A549 (cell line): ENCODE measurements at regions not wholly inside any gene's neighbourhood (a gene's known extent, or its start where the extent isn't known, plus 50 kb on each side); places are given as distances from the start of the nearest gene placed in this dataset.

Experiments used
- ATAC-seq, 2 experiments: fragments of 200-7000 bp in 1 of 2; fragments of >200 bp in 1 of 2; cut with Nextera tagmentation in 1 of 2; cut with Tn5 transposase in 1 of 2; 3 replicates each; pipeline versions ENCODE4 v1.8.0 to v1.9.1; 2018 to 2020; ENCODE audit warnings: mild to moderate bottlenecking in 1 of 2, moderate library complexity in 1 of 2
- CTCF ChIA-PET: fragments of 300-600 bp; sonication (Branson Sonifier 250); formaldehyde crosslinking; extraction: SDS; loops from one replicate; lab custom pipeline; 2021; ENCODE audit warnings: antibody characterized with exemption, inconsistent platforms; lab: Yijun Ruan, JAX
- POLR2A ChIA-PET: fragments of 350-600 bp; formaldehyde crosslinking; extraction: SDS; loops from one replicate; lab custom pipeline; 2021; ENCODE audit warnings: antibody characterized with exemption, inconsistent platforms; lab: Yijun Ruan, JAX
- DNase-seq, 2 experiments: peaks; one replicate each; pipeline versions ENCODE4 v3.0.0 to v3.0.0-alpha.2; 2011 to 2016; ENCODE audit warnings: low read depth in 1 of 2, low spot score in 1 of 2
- FAIRE-seq: peaks from 2 replicates; lab custom pipeline; 2011; peaks lifted over from hg19 to GRCh38; lab: Jason Lieb, UNC
- H3K27ac ChIP-seq, 2 experiments: fragments of >200 bp; sonication (Bioruptor Twin); formaldehyde crosslinking; 3 replicates each; pipeline ENCODE4 v1.5.1; 2016 to 2017
- H3K4me1 ChIP-seq: fragments of >200 bp; sonication (Bioruptor Twin); formaldehyde crosslinking; 3 replicates; pipeline ENCODE4 v1.6.1; 2016
- H3K4me2 ChIP-seq: fragments of >200 bp; sonication (Bioruptor Twin); formaldehyde crosslinking; 3 replicates; pipeline ENCODE4 v1.6.1; 2016
- H3K4me3 ChIP-seq: fragments of >200 bp; sonication (Bioruptor Twin); formaldehyde crosslinking; 3 replicates; pipeline ENCODE4 v1.5.1; 2016
- H3K9me3 ChIP-seq: fragments of >200 bp; sonication (Bioruptor Twin); formaldehyde crosslinking; 3 replicates; pipeline ENCODE4 v1.6.1; 2016
- ATOH8 ChIP-seq: fragments of 250-450 bp; sonication (Bioruptor Pico); IDR thresholded peaks from 2 replicates; pipeline ENCODE4 v1.5.0; 2020; ENCODE audit warnings: low read depth, mild to moderate bottlenecking, moderate library complexity
- BCL3 ChIP-seq: fragments of >200 bp; sonication (Bioruptor Twin); formaldehyde crosslinking; IDR thresholded peaks from 3 replicates; pipeline ENCODE4 v1.6.1; 2016
- CBX8 ChIP-seq: fragments of 200-600 bp; sonication (generic); IDR thresholded peaks from 2 replicates; pipeline ENCODE4 v1.6.1; 2016
- CTCF ChIP-seq: fragments of >200 bp; sonication (Bioruptor Twin); formaldehyde crosslinking; IDR thresholded peaks from 3 replicates; pipeline ENCODE4 v1.5.1; 2016
- HMGXB4 ChIP-seq: fragments of 250-450 bp; sonication (Bioruptor Pico); IDR thresholded peaks from 2 replicates; pipeline ENCODE4 v1.5.0; 2021; ENCODE audit warnings: mild to moderate bottlenecking, moderate library complexity, borderline replicate concordance
- HOXA7 ChIP-seq: fragments of 250-450 bp; sonication (Bioruptor Pico); IDR thresholded peaks from 2 replicates; pipeline ENCODE4 v1.5.0; 2020; ENCODE audit warnings: mild to moderate bottlenecking, moderate library complexity
- HOXB5 ChIP-seq: fragments of 250-450 bp; sonication (Bioruptor Pico); IDR thresholded peaks from 2 replicates; pipeline ENCODE4 v1.5.0; 2020; ENCODE audit warnings: mild to moderate bottlenecking, moderate library complexity
- JUNB ChIP-seq: fragments of >200 bp; sonication (Bioruptor Twin); formaldehyde crosslinking; IDR thresholded peaks from 2 replicates; pipeline ENCODE4 v1.6.1; 2016
- MAFK ChIP-seq: fragments of 450-650 bp; IDR thresholded peaks from 2 replicates; pipeline ENCODE4 v1.6.1; 2014; ENCODE audit not compliant: partially characterized antibody
- MAZ ChIP-seq: fragments of 150-350 bp; IDR thresholded peaks from 2 replicates; pipeline ENCODE4 v1.6.1; 2014; ENCODE audit warnings: antibody characterized with exemption, low read depth, low read length, borderline replicate concordance
- NR3C1 ChIP-seq: fragments of >200 bp; sonication (Bioruptor Twin); formaldehyde crosslinking; IDR thresholded peaks from 3 replicates; pipeline ENCODE4 v1.6.1; 2017
- POLR2A ChIP-seq: IDR thresholded peaks from 2 replicates; pipeline ENCODE4 v1.6.1; 2012; ENCODE audit warnings: mild to moderate bottlenecking, low read length
- RCOR1 ChIP-seq: fragments of 150-350 bp; IDR thresholded peaks from 2 replicates; pipeline ENCODE4 v1.6.1; 2014; ENCODE audit warnings: antibody characterized with exemption, low read length, low read depth
- REST ChIP-seq: fragments of 200-600 bp; sonication (generic); IDR thresholded peaks from 2 replicates; pipeline ENCODE4 v1.6.1; 2016; ENCODE audit warnings: antibody characterized with exemption, mild to moderate bottlenecking, moderate library complexity
- RFX5 ChIP-seq: fragments of 450-650 bp; IDR thresholded peaks from 2 replicates; pipeline ENCODE4 v1.7.1; 2014; ENCODE audit warnings: antibody characterized with exemption, mild to moderate bottlenecking, moderate library complexity
- SMC3 ChIP-seq: fragments of >200 bp; sonication (Bioruptor Twin); formaldehyde crosslinking; IDR thresholded peaks from 3 replicates; pipeline ENCODE4 v1.6.1; 2018; ENCODE audit warnings: inconsistent platforms
- TP53 ChIP-seq: fragments of 250-450 bp; sonication (Bioruptor Pico); IDR thresholded peaks from 2 replicates; pipeline ENCODE4 v1.5.0; 2021; ENCODE audit warnings: mild to moderate bottlenecking, moderate library complexity
- ZC3H11A ChIP-seq: fragments of 450-650 bp; IDR thresholded peaks from 2 replicates; pipeline ENCODE4 v1.6.1; 2014; ENCODE audit warnings: antibody characterized with exemption, mild to moderate bottlenecking
- WGBS: methylation state at CpG from one replicate; pipeline ENCODE4 v1.1.6; 2017; ENCODE audit errors: missing lambda C conversion rate; 5-methylcytosine and 5-hydroxymethylcytosine counted together

GRCh38 chr3:107927361-107928083 is 163.3 kb downstream of the CD47 start (continued):
- TF ChIP-seq HMGXB4 (CRISPR knock-in tag) (no peak), CBX8 (no peak)

GRCh38 chr3:107925851-107926250 is 165.0 kb downstream of the CD47 start:
- no peaks in the 10 kb centered on the region for H3K9me3 ChIP-seq
- ATAC-seq (no peak), FAIRE-seq (no peak)

More at GRCh38 chr3:107925851-107926250, 165.0 kb downstream of the CD47 start:
- ChIA-PET CTCF (interaction anchor here (0.7 to 2.7 kb wide), 4 partner anchors 9 to 552 kb away, joined by 3 to 22 read pairs (median 8); no protein-coding TSS in a partner anchor), POLR2A (no interaction called here)
- H3K4me3 ChIP-seq, result no peak overlapping the region
- no peak overlapping the region for H3K27ac ChIP-seq
- DNase-seq, result no peak
- TF ChIP-seq JUNB (no peak), HOXA7 (CRISPR knock-in tag) (no peak), NR3C1 (no peak), POLR2A (no peak), MAFK (no peak), RCOR1 (no peak), RFX5 (no peak), TP53 (CRISPR knock-in tag) (no peak), REST (no peak), CTCF (no peak), HOXB5 (CRISPR knock-in tag) (no peak), ATOH8 (no peak), BCL3 (no peak), SMC3 (no peak), ZC3H11A (no peak), MAZ (no peak)
- H3K4me2 ChIP-seq, result no peak overlapping the region
- no peaks in the 10 kb centered on the region for H3K4me1 ChIP-seq
- WGBS, result 67% methylated on average over 5 of the region's 5 CpGs
